AG04449 (cell line): ENCODE measurements at regions not wholly inside any gene's neighbourhood (a gene's known extent, or its start where the extent isn't known, plus 50 kb on each side); places are given as distances from the start of the nearest gene placed in this dataset.
A peak's percentile ranks its signal among the peaks of the same experiment; 100 is the strongest.

Source experiments
- CTCF ChIA-PET: fragments of 350-600 bp; formaldehyde crosslinking; extraction: SDS; loops from one replicate; lab custom pipeline; 2021; ENCODE audit warnings: antibody characterized with exemption; lab: Yijun Ruan, JAX
- POLR2A ChIA-PET: fragments of 400-600, 350-600 bp; formaldehyde crosslinking; extraction: SDS; loops from one replicate; lab custom pipeline; 2020; ENCODE audit warnings: antibody characterized with exemption, inconsistent platforms; lab: Yijun Ruan, JAX
- DNase-seq: peaks from one replicate; pipeline ENCODE4 v3.0.0-alpha.2; 2010; ENCODE audit warnings: low read depth, low spot score
- H3K4me3 ChIP-seq: 2 replicates; pipeline ENCODE4 v1.5.1; 2011; ENCODE audit warnings: low read depth, mild to moderate bottlenecking, control low read depth, low read length
- CTCF ChIP-seq: IDR thresholded peaks from one replicate; pipeline ENCODE4 v1.5.1; 2011; ENCODE audit warnings: mild to moderate bottlenecking, moderate library complexity, low read length, control low read depth, inconsistent platforms; ENCODE audit not compliant: insufficient read depth; ENCODE audit errors: missing control alignments

GRCh38 chr7:113775401-113775800, 143.4 kb downstream of the PPP1R3A start:
- no peak overlapping the region for H3K4me3 ChIP-seq
- CTCF ChIA-PET: interaction anchor here (1.4 kb wide), 1 partner anchor 252 kb away, joined by 4 read pairs; no protein-coding TSS in a partner anchor
- TF ChIP-seq CTCF: no peak
- DNase-seq: no peak
- POLR2A ChIA-PET: no interaction called here

GRCh38 chr7:113774182-113774807, 144.5 kb downstream of the PPP1R3A start:
- peak; percentile 47 for TF ChIP-seq CTCF
- no peak overlapping the region for H3K4me3 ChIP-seq
- CTCF ChIA-PET: interaction anchor here (0.8 to 2.2 kb wide), 9 partner anchors 8 to 253 kb away, joined by 3 to 16 read pairs (median 4); no protein-coding TSS in a partner anchor
- POLR2A ChIA-PET: no interaction called here
- peak; percentile 9 for DNase-seq

- POLR2A ChIA-PET: no interaction called here
- DNase-seq: no peak
Measured at GRCh38 chr7:113770146-113770738, 148.6 kb downstream of the PPP1R3A start.

GRCh38 chr7:113768387-113768786, 150.4 kb downstream of the PPP1R3A start:
- POLR2A ChIA-PET: no interaction called here
- CTCF ChIA-PET: no interaction called here

More at GRCh38 chr7:113770146-113770738, 148.6 kb downstream of the PPP1R3A start:
- CTCF ChIA-PET: no interaction called here
- no peak for TF ChIP-seq CTCF
- H3K4me3 ChIP-seq: no peak overlapping the region

GRCh38 chr7:113764401-113765035, 154.3 kb downstream of the PPP1R3A start:
- ChIA-PET CTCF (no interaction called here), POLR2A (no interaction called here)
- H3K4me3 ChIP-seq: no peak overlapping the region
- DNase-seq: no peak
- no peak for TF ChIP-seq CTCF

More at GRCh38 chr7:113768387-113768786, 150.4 kb downstream of the PPP1R3A start:
- no peak for TF ChIP-seq CTCF
- no peak overlapping the region for H3K4me3 ChIP-seq
- DNase-seq: no peak

GRCh38 chr7:113763226-113763625, 155.6 kb downstream of the PPP1R3A start:
- no peak for DNase-seq
- POLR2A ChIA-PET: no interaction called here
- H3K4me3 ChIP-seq: no peak overlapping the region
- CTCF ChIA-PET: interaction anchor here (0.7 kb wide), 1 partner anchor 263 kb away, joined by 3 read pairs; no protein-coding TSS in a partner anchor
- no peak for TF ChIP-seq CTCF
